ENCODE measurements at regions not wholly inside any gene's neighbourhood (a gene's known extent, or its start where the extent isn't known, plus 50 kb on each side); places are given as distances from the start of the nearest gene placed in this dataset.

DNA sequence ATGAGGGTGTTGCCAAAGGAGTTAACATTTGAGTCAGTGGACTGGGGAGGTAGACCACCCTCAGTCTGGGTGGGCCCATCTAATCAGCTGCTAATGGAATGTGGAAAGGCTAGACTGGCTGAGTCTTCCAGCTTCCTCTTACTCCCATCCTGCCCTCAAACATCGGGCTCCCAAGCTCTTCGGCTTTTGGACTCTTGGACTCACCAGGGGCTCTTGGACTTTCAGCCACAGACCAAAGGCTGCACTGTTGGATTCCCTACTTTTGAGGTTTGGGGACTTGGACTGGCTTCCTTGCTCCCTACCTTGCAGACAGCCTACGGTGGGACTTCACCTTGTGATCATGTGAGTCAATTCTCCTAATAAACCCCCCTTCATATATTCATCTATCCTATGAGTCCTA lies 276.6 kb upstream of the DIO3 start:
- Histone ChIP-seq H3K27ac (no peak overlapping the region), H3K4me1 (no peaks in the 10 kb centered on the region), H3K36me3 (no peaks in the 10 kb centered on the region), H3K9ac (ENCODE audit: low read depth in 2 of 2, low read length in 2 of 2) (no peak overlapping the region), H3K27me3 (no peaks in the 10 kb centered on the region), H3K4me3 (no peak overlapping the region), H3K9me3 (no peaks in the 10 kb centered on the region)
- no peak for DNase-seq
- intact Hi-C loops (cut with DNase I), result no loop called here
- TF ChIP-seq, protein P1, sequence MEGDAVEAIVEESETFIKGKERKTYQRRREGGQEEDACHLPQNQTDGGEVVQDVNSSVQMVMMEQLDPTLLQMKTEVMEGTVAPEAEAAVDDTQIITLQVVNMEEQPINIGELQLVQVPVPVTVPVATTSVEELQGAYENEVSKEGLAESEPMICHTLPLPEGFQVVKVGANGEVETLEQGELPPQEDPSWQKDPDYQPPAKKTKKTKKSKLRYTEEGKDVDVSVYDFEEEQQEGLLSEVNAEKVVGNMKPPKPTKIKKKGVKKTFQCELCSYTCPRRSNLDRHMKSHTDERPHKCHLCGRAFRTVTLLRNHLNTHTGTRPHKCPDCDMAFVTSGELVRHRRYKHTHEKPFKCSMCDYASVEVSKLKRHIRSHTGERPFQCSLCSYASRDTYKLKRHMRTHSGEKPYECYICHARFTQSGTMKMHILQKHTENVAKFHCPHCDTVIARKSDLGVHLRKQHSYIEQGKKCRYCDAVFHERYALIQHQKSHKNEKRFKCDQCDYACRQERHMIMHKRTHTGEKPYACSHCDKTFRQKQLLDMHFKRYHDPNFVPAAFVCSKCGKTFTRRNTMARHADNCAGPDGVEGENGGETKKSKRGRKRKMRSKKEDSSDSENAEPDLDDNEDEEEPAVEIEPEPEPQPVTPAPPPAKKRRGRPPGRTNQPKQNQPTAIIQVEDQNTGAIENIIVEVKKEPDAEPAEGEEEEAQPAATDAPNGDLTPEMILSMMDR (IDR thresholded peaks at IDR 0.05), result no peak

DNA sequence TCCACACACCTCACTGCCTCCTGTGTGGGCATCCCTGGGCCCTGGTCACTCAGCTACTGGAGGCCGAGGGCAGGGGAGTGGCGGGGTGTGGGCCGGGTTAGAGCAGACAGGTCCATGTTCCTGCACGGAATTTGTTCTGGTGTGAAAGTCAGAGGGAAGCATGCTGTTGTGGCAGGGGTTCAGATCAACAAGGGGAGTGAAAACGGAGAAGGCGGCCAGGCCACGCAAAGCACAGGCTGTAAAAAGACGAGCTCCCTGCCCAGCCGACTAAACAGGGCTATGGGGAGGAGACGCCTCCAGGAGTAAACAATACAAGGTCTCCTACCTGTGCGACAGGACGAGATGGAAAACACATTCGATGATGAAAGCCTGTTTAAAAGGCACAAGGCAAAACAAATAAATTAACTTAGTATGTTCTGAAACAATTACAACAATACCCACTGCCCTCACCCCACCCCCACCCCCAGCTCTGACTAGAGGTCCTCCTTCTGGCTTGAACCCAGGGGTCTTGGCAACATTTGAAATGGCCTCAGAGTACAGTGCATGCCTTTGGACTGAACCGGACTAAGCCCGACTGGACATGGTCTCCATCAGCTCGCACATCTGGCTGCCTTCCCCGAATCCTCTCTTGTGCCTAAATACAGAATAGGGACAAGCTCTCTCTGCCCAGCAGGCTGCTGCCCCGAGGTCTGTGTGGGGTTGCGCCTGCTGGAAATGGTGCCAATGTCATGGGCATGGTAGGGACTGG lies 274.9 kb upstream of the DIO3 start:
- Histone ChIP-seq H3K27ac (no peak overlapping the region), H3K9ac (ENCODE audit: low read depth in 2 of 2, low read length in 2 of 2) (no peak overlapping the region), H3K9me3 (no peaks in the 10 kb centered on the region), H3K27me3 (no peaks in the 10 kb centered on the region), H3K36me3 (no peaks in the 10 kb centered on the region), H3K4me1 (no peaks in the 10 kb centered on the region), H3K4me3 (no peak overlapping the region)
- TF ChIP-seq, protein P1 (IDR thresholded peaks at IDR 0.05), result no peak
- intact Hi-C loops (cut with DNase I), result no loop called here
- DNase-seq, result no peak

DNA sequence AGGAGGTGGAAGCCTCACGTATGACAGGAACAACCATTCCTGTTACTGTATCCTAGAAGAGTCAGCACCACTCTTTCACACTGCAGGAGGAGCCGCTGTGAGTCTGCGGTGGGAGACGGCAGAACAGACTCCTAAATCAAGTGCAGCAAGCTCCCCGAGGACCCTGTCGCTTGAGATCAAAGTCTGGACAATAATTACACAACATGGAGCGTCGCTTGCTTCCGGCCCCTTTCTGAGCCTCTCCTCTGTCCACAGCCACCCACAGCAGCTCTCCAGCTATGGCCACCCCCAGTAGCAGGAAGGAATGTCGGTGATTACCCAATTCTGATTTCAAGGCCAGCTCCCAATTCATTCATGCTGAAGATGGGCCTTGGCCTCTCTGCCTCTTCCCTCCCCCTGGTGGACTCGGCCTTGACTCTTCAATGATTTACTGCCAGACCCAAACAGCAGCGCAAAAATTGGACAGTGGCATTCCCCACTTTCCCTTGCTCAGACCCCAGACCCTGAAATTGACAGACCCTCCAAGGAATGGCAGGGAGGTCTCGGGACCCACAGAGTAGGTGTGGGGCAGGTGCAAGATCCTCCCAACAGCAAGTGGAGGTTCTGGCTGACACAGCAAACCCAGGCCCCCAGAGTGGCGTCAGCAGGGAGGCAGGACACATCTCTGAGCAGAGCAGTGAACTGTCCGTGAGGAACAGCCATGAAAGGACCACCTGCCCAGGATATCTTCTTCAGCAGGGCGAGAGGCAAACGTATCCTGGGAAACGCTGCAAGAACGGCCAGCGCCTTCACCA lies 272.7 kb upstream of the DIO3 start:
- TF ChIP-seq, protein P1 (IDR thresholded peaks at IDR 0.05), result no peak
- Histone ChIP-seq H3K27ac (no peak overlapping the region), H3K27me3 (no peaks in the 10 kb centered on the region), H3K4me1 (no peaks in the 10 kb centered on the region), H3K4me3 (no peak overlapping the region), H3K36me3 (no peaks in the 10 kb centered on the region), H3K9ac (ENCODE audit: low read depth in 2 of 2, low read length in 2 of 2) (no peak overlapping the region), H3K9me3 (no peaks in the 10 kb centered on the region)
- intact Hi-C loops (cut with DNase I), result no loop called here
- no peak for DNase-seq

DNA sequence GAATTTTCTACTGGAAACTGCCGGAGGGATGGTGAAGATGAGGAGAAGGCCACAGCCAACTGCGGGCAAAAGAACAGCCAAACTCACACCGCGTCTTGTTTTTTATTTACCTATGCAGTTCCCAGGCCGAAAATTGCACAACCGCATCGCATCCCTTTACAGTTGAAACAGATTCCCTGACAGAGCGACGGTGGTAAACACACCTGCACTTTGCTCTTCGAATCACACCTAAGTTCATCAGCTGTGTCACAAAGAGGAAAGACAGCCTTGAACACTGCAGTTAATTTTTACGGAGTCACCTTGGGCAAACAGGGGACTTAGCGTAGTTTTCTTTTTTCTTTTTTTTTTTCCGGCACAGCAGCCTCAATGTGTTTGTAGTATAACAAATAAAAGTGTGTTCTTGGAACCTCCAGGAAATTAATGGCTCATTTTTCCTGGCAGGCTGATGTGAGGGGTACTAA lies 272.0 kb upstream of the DIO3 start:
- peak; percentile 49 for DNase-seq
- Histone ChIP-seq H3K27me3 (no peaks in the 10 kb centered on the region), H3K9me3 (no peaks in the 10 kb centered on the region), H3K9ac (ENCODE audit: low read depth in 2 of 2, low read length in 2 of 2) (no peak overlapping the region), H3K4me1 (no peaks in the 10 kb centered on the region), H3K27ac (no peak overlapping the region), H3K4me3 (no peak overlapping the region), H3K36me3 (no peaks in the 10 kb centered on the region)
- TF ChIP-seq, protein P1 (IDR thresholded peaks at IDR 0.05), result no peak
- intact Hi-C loops (cut with DNase I), result no loop called here

DNA sequence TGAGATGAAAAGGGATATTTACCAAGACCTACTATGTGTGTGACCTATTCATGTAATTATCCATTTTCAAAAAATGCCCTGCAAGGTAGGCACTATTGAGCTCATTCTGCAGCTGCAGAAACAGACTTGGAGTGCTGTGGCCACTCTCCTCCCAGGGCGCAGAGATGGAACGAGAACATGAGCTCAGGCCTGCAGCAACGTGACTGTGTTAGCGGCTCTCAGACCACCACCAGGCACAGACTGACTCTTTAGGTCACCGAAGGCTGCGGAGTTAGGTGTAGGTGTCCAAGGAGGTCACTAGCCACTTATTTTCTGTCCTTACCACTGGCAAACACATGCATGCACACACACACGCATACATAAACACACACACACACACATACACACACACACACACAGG lies 271.4 kb upstream of the DIO3 start:
- TF ChIP-seq, protein P1 (IDR thresholded peaks at IDR 0.05), result no peak
- Histone ChIP-seq H3K27ac (no peak overlapping the region), H3K9me3 (no peaks in the 10 kb centered on the region), H3K27me3 (no peaks in the 10 kb centered on the region), H3K9ac (ENCODE audit: low read depth in 2 of 2, low read length in 2 of 2) (no peak overlapping the region), H3K4me1 (no peaks in the 10 kb centered on the region), H3K4me3 (no peak overlapping the region), H3K36me3 (no peaks in the 10 kb centered on the region)
- DNase-seq, result no peak
- intact Hi-C loops (cut with DNase I), result no loop called here

All from colonic mucosa (tissue), 4 donors.